TTC549 (cell line): ENCODE measurements at regions not wholly inside any gene's neighbourhood (a gene's known extent, or its start where the extent isn't known, plus 50 kb on each side); places are given as distances from the start of the nearest gene placed in this dataset.
"Not testable (repeated sequence)": the region's sequence is repeated elsewhere in the genome, so short reads cannot be mapped to it uniquely, and the experiment has no call there.

Experiments used
- FAIRE-seq: peaks from 2 replicates; lab custom pipeline; 2012; peaks lifted over from hg19 to GRCh38; lab: Jason Lieb, UNC

- FAIRE-seq, result no peak
Measured at GRCh38 chr5:106985174-106985573, 685.6 kb downstream of the EFNA5 start.

- FAIRE-seq, result not testable (repeated sequence)
Measured at GRCh38 chr5:106979178-106979577, 691.6 kb downstream of the EFNA5 start.

GRCh38 chr5:106978582-106979165 lies 692.1 kb downstream of the EFNA5 start:
- not testable (repeated sequence) for FAIRE-seq

- FAIRE-seq, result no peak
Measured at GRCh38 chr5:106976363-106976762, 694.4 kb downstream of the EFNA5 start.

GRCh38 chr5:106974272-106974671 lies 696.5 kb downstream of the EFNA5 start:
- no peak for FAIRE-seq

GRCh38 chr5:106966686-106967315 lies 703.9 kb downstream of the EFNA5 start:
- FAIRE-seq, result no peak

- FAIRE-seq, result no peak
Measured at GRCh38 chr5:106964132-106964531, 706.6 kb downstream of the EFNA5 start.

GRCh38 chr5:106963630-106964029 lies 707.1 kb downstream of the EFNA5 start:
- FAIRE-seq, result no peak

- no peak for FAIRE-seq
Measured at GRCh38 chr5:106962464-106963230, 708.1 kb downstream of the EFNA5 start.

GRCh38 chr5:106959387-106959786 lies 711.4 kb downstream of the EFNA5 start:
- no peak for FAIRE-seq

- no peak for FAIRE-seq
Measured at GRCh38 chr5:106957336-106957735, 713.4 kb downstream of the EFNA5 start.

- FAIRE-seq, result no peak
Measured at GRCh38 chr5:106956886-106957285, 713.9 kb downstream of the EFNA5 start.

GRCh38 chr5:106956187-106956586 lies 714.5 kb downstream of the EFNA5 start:
- FAIRE-seq, result no peak

GRCh38 chr5:106940986-106941385 lies 729.8 kb downstream of the EFNA5 start:
- no peak for FAIRE-seq

GRCh38 chr5:106940301-106940846 lies 730.4 kb downstream of the EFNA5 start:
- FAIRE-seq, result no peak

GRCh38 chr5:106923409-106923808 lies 747.3 kb downstream of the EFNA5 start:
- no peak for FAIRE-seq

GRCh38 chr5:106921567-106921966 lies 749.2 kb downstream of the EFNA5 start:
- no peak for FAIRE-seq

- FAIRE-seq, result no peak
Measured at GRCh38 chr5:106910486-106910885, 760.3 kb downstream of the EFNA5 start.

GRCh38 chr5:106909716-106910115 lies 761.0 kb downstream of the EFNA5 start:
- no peak for FAIRE-seq

GRCh38 chr5:106907979-106908378 lies 762.8 kb downstream of the EFNA5 start:
- no peak for FAIRE-seq

- no peak for FAIRE-seq
Measured at GRCh38 chr5:106906199-106906598, 764.5 kb downstream of the EFNA5 start.

GRCh38 chr5:106894964-106895363 lies 775.8 kb downstream of the EFNA5 start:
- FAIRE-seq, result no peak

- no peak for FAIRE-seq
Measured at GRCh38 chr5:106882035-106882434, 788.7 kb downstream of the EFNA5 start.
